IPS-NIHi7 (cell line): ENCODE measurements at regions not wholly inside any gene's neighbourhood (a gene's known extent, or its start where the extent isn't known, plus 50 kb on each side); places are given as distances from the start of the nearest gene placed in this dataset.
A peak's percentile ranks its signal among the peaks of the same experiment; 100 is the strongest.

Source experiments
- DNase-seq: peaks from one replicate; pipeline ENCODE4 v3.0.0; 2012; ENCODE audit warnings: mixed read lengths; ENCODE audit errors: extremely low spot score

- no peak for DNase-seq
These were observed 326.7 kb downstream of the ATP23 start for GRCh38 chr12:58268069-58268468.

- no peak for DNase-seq
These were observed 328.1 kb downstream of the ATP23 start for GRCh38 chr12:58269476-58269875.

GRCh38 chr12:58270966-58271705 is 329.8 kb downstream of the ATP23 start:
- DNase-seq, result no peak

GRCh38 chr12:58272461-58272860 is 331.1 kb downstream of the ATP23 start:
- DNase-seq, result no peak

- no peak for DNase-seq
These were observed 335.9 kb downstream of the ATP23 start for GRCh38 chr12:58277231-58277630.

- no peak for DNase-seq
These were observed 342.2 kb downstream of the ATP23 start for GRCh38 chr12:58283553-58283952.

GRCh38 chr12:58285551-58285950 is 344.2 kb downstream of the ATP23 start:
- DNase-seq, result peak; percentile 56

- no peak for DNase-seq
These were observed 345.0 kb downstream of the ATP23 start for GRCh38 chr12:58286353-58286752.

- DNase-seq, result no peak
These were observed 346.8 kb downstream of the ATP23 start for GRCh38 chr12:58288190-58288589.

- no peak for DNase-seq
These were observed 349.7 kb downstream of the ATP23 start for GRCh38 chr12:58291106-58291505.

- no peak for DNase-seq
These were observed 352.1 kb downstream of the ATP23 start for GRCh38 chr12:58293308-58293982.

- no peak for DNase-seq
These were observed 353.9 kb downstream of the ATP23 start for GRCh38 chr12:58295268-58295667.

- DNase-seq, result no peak
These were observed 355.5 kb downstream of the ATP23 start for GRCh38 chr12:58296863-58297262.

GRCh38 chr12:58298803-58299202 is 357.4 kb downstream of the ATP23 start:
- no peak for DNase-seq

GRCh38 chr12:58299371-58299770 is 358.0 kb downstream of the ATP23 start:
- DNase-seq, result no peak

- no peak for DNase-seq
These were observed 359.8 kb downstream of the ATP23 start for GRCh38 chr12:58301038-58301729.

GRCh38 chr12:58301730-58302122 is 360.4 kb downstream of the ATP23 start:
- DNase-seq, result no peak

- peak; percentile 27 for DNase-seq
These were observed 361.2 kb downstream of the ATP23 start for GRCh38 chr12:58302487-58303011.

GRCh38 chr12:58306266-58307000 is 365.1 kb downstream of the ATP23 start:
- no peak for DNase-seq

- no peak for DNase-seq
These were observed 368.4 kb downstream of the ATP23 start for GRCh38 chr12:58309806-58310205.

GRCh38 chr12:58310368-58310767 is 369.0 kb downstream of the ATP23 start:
- no peak for DNase-seq
